SK-N-SH (cell line): ENCODE measurements at regions not wholly inside any gene's neighbourhood (a gene's known extent, or its start where the extent isn't known, plus 50 kb on each side); places are given as distances from the start of the nearest gene placed in this dataset.

ENCODE experiments used
- EZH2phosphoT487 ChIP-seq: fragments of 200-600 bp; sonication (generic); IDR thresholded peaks from 2 replicates; pipeline ENCODE4 v1.6.1; 2017; ENCODE audit warnings: low read depth, mixed run types, mild to moderate bottlenecking, antibody characterized with exemption, moderate library complexity, borderline replicate concordance
- POLR2AphosphoS5 ChIP-seq: IDR thresholded peaks from 2 replicates; pipeline ENCODE4 v1.6.1; 2012; ENCODE audit warnings: low read depth, low read length
- RCOR1 ChIP-seq: fragments of 150-350 bp; IDR thresholded peaks from 2 replicates; pipeline ENCODE4 v1.6.1; 2017; ENCODE audit warnings: antibody characterized with exemption, low read length
- SIN3A ChIP-seq: IDR thresholded peaks from 2 replicates; pipeline ENCODE4 v1.6.1; 2012; ENCODE audit warnings: low read depth, mild to moderate bottlenecking, low read length, moderate library complexity, borderline replicate concordance
- TF ChIP-seq, protein P1 (sequence below): fragments of 200-600 bp; sonication (generic); IDR thresholded peaks from 2 replicates; pipeline ENCODE4 v1.6.1; 2017; ENCODE audit warnings: antibody characterized with exemption, mild to moderate bottlenecking, moderate library complexity
- TF ChIP-seq, protein P2 (sequence below): IDR thresholded peaks from 2 replicates; pipeline ENCODE4 v1.4.0; 2012; ENCODE audit warnings: low read depth

DNA sequence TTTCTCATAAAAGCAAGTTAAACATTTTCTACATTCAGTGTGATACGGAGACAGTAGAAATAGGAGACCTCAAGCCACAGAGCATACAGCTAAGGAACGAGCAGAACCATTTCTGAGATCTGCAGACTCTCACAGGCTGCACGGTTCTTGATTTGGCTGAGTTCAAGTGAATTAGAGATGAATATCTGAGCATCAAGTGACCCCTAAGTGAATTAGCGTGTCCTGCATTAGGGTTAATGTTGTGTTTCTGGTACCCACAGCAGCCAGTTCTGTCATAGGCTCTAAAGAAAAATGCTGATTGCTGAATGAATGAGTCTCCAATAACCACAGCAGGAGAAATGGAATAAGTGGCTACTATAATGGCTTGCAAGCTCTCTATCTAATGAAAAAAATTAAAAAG is 265.9 kb upstream of the SYT4 start:
- no peak for TF ChIP-seq POLR2AphosphoS5
- TF ChIP-seq, protein P1, sequence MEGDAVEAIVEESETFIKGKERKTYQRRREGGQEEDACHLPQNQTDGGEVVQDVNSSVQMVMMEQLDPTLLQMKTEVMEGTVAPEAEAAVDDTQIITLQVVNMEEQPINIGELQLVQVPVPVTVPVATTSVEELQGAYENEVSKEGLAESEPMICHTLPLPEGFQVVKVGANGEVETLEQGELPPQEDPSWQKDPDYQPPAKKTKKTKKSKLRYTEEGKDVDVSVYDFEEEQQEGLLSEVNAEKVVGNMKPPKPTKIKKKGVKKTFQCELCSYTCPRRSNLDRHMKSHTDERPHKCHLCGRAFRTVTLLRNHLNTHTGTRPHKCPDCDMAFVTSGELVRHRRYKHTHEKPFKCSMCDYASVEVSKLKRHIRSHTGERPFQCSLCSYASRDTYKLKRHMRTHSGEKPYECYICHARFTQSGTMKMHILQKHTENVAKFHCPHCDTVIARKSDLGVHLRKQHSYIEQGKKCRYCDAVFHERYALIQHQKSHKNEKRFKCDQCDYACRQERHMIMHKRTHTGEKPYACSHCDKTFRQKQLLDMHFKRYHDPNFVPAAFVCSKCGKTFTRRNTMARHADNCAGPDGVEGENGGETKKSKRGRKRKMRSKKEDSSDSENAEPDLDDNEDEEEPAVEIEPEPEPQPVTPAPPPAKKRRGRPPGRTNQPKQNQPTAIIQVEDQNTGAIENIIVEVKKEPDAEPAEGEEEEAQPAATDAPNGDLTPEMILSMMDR: no peak
- TF ChIP-seq, protein P2, sequence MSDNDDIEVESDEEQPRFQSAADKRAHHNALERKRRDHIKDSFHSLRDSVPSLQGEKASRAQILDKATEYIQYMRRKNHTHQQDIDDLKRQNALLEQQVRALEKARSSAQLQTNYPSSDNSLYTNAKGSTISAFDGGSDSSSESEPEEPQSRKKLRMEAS: no peak
- no peak; the same call in 1 of the 2 replicates for TF ChIP-seq RCOR1
- no peak for TF ChIP-seq SIN3A
- TF ChIP-seq EZH2phosphoT487: no peak
